ENCODE measurements at regions not wholly inside any gene's neighbourhood (a gene's known extent, or its start where the extent isn't known, plus 50 kb on each side); places are given as distances from the start of the nearest gene placed in this dataset.

DNA sequence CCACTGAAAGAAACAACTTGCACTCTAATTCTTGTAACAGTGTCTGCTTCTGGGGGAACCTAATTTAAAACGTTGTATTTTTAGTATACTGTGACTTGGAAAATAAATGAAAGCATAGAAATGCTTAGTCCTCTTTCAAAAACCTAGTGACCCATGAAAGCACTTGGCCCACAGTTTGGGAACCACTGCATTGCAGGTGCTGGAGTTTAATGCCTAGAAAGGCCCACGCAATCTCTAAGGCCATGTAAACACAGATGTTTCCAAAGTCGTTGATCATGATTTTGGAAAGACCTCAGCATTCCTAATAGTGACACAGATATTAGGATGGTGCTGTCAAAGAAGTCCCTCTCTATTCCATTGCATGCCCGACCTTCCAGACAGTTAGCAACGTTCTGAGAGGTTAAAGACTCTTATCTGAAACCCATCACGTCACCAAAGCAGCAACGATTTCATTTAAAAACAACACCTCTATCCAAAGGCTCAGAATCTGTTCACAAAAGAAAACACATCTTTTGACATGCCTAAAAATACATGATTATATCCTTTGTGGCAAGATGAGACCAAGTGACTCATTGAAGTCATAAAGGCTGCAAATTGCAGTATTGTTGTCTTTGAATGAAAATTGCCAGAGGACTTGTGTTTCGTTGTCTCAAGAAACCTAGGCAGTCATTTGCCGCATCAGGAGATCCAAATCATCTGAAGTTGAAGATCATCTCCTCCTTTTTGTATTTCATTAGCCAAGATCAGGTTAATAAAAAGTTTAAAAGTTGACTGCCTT is 328.0 kb upstream of the ZNF507 start:
- Histone ChIP-seq H3K36me3 (ENCODE audit: insufficient read depth, low read length) (no peaks in the 10 kb centered on the region), H3K79me2 (ENCODE audit: insufficient read depth, low read depth, low read length) (no peaks in the 10 kb centered on the region), H3K4me2 (ENCODE audit: low read length) (no peak overlapping the region), H4K20me1 (ENCODE audit: insufficient read depth, low read length) (no peaks in the 10 kb centered on the region), H3K9me3 (ENCODE audit: low read length) (no peaks in the 10 kb centered on the region), H2AFZ (ENCODE audit: low read length) (no peak overlapping the region), H3K9me2 (ENCODE audit: insufficient read depth, low read length) (no peaks in the 10 kb centered on the region), H3K4me1 (ENCODE audit: insufficient read depth, low read length, poor library complexity, severe bottlenecking) (no peaks in the 10 kb centered on the region), H3K27ac (ENCODE audit: low read depth, low read length, poor library complexity, severe bottlenecking) (no peak overlapping the region), H3K4me3 (ENCODE audit: low read depth, low read length, poor library complexity, severe bottlenecking) (no peak overlapping the region)
- no peak for DNase-seq (ENCODE audit: low spot score)
- ChIA-PET CTCF (ENCODE audit: unreplicated experiment) (no interaction called here), POLR2A (no interaction called here)
- TF ChIP-seq CTCF (conservative IDR thresholded peaks at IDR 0.05; ENCODE audit: low read length) (no peak), EZH2phosphoT487 (IDR thresholded peaks at IDR 0.05; ENCODE audit: borderline replicate concordance, low read depth, low read length) (no peak)
- no TSS peak for BruUV-seq (replicated peaks)
- intact Hi-C loops (cut with micrococcal nuclease; ENCODE audit: unreplicated experiment), result no loop called here

DNA sequence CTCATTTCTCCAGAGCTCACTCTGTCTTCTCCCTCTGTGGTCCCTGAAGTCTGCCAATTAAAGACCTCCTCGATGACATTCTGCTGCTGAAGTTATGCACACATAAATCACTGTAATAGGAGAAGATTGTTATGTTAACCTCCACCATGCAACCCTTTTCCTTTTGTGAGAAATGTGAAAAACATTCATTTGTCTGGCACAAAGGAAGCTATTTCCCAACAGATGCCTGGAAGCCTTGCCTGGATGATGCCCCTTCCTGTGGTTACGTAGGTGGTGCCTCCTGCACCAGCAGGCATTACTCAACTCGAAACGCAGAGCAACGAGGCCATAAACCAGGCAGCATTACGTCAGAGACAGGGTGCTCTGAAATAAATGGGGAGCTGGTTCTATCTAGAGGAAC is 327.4 kb upstream of the ZNF507 start:
- no peak overlapping the region for H3K4me3 ChIP-seq (ENCODE audit: low read depth, low read length, poor library complexity, severe bottlenecking)
- no TSS peak for BruUV-seq (replicated peaks)
- H2AFZ ChIP-seq (ENCODE audit: low read length), result no peak overlapping the region
- TF ChIP-seq CTCF (conservative IDR thresholded peaks at IDR 0.05; ENCODE audit: low read length) (no peak), EZH2phosphoT487 (IDR thresholded peaks at IDR 0.05; ENCODE audit: borderline replicate concordance, low read depth, low read length) (no peak)
- intact Hi-C loops (cut with micrococcal nuclease; ENCODE audit: unreplicated experiment), result no loop called here
- H3K79me2 ChIP-seq (ENCODE audit: insufficient read depth, low read depth, low read length), result no peaks in the 10 kb centered on the region
- no peak for DNase-seq (ENCODE audit: low spot score)
- no peak overlapping the region for H3K4me2 ChIP-seq (ENCODE audit: low read length)
- no peaks in the 10 kb centered on the region for H3K9me2 ChIP-seq (ENCODE audit: insufficient read depth, low read length)
- H3K27ac ChIP-seq (ENCODE audit: low read depth, low read length, poor library complexity, severe bottlenecking), result no peak overlapping the region
- H3K4me1 ChIP-seq (ENCODE audit: insufficient read depth, low read length, poor library complexity, severe bottlenecking), result no peaks in the 10 kb centered on the region
- H3K36me3 ChIP-seq (ENCODE audit: insufficient read depth, low read length), result no peaks in the 10 kb centered on the region
- ChIA-PET POLR2A (no interaction called here), CTCF (ENCODE audit: unreplicated experiment) (no interaction called here)
- H4K20me1 ChIP-seq (ENCODE audit: insufficient read depth, low read length), result no peaks in the 10 kb centered on the region
- H3K9me3 ChIP-seq (ENCODE audit: low read length), result no peaks in the 10 kb centered on the region

DNA sequence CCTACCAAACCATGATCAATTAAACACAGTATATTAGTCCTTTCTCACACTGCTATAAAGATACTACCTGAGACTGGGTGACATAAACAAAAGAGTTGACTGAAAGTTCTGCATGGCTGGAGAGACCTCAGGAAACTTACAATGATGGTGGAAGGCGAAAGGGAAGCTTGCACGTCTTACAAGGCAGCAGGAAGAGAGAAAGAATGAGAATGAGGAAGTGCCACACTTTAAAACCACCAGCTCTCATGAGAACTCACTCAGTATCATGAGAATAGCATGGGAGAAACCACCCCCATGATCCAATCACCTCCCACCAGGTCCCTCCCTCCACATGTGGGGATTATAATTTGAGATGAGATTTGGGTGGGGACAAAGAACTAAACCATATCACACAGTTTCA is 324.9 kb upstream of the ZNF507 start:
- Histone ChIP-seq H3K9me2 (ENCODE audit: insufficient read depth, low read length) (no peaks in the 10 kb centered on the region), H3K79me2 (ENCODE audit: insufficient read depth, low read depth, low read length) (no peaks in the 10 kb centered on the region), H3K27ac (ENCODE audit: low read depth, low read length, poor library complexity, severe bottlenecking) (no peak overlapping the region), H4K20me1 (ENCODE audit: insufficient read depth, low read length) (no peaks in the 10 kb centered on the region), H3K4me3 (ENCODE audit: low read depth, low read length, poor library complexity, severe bottlenecking) (no peak overlapping the region), H3K4me2 (ENCODE audit: low read length) (no peak overlapping the region), H3K9me3 (ENCODE audit: low read length) (no peaks in the 10 kb centered on the region), H3K4me1 (ENCODE audit: insufficient read depth, low read length, poor library complexity, severe bottlenecking) (no peaks in the 10 kb centered on the region), H2AFZ (ENCODE audit: low read length) (no peak overlapping the region), H3K36me3 (ENCODE audit: insufficient read depth, low read length) (no peaks in the 10 kb centered on the region)
- intact Hi-C loops (cut with micrococcal nuclease; ENCODE audit: unreplicated experiment), result no loop called here
- BruUV-seq (replicated peaks), result no TSS peak
- no peak for DNase-seq (ENCODE audit: low spot score)
- TF ChIP-seq CTCF (conservative IDR thresholded peaks at IDR 0.05; ENCODE audit: low read length) (no peak), EZH2phosphoT487 (IDR thresholded peaks at IDR 0.05; ENCODE audit: borderline replicate concordance, low read depth, low read length) (no peak)
- CTCF ChIA-PET (ENCODE audit: unreplicated experiment), result no interaction called here
- POLR2A ChIA-PET, result no interaction called here
